ENCODE measurements at regions not wholly inside any gene's neighbourhood (a gene's known extent, or its start where the extent isn't known, plus 50 kb on each side); places are given as distances from the start of the nearest gene placed in this dataset.
"Not testable (repeated sequence)": the region's sequence is repeated elsewhere in the genome, so short reads cannot be mapped to it uniquely, and the experiment has no call there.

GRCh38 chr2:37783545-37783944, 112.1 kb upstream of the CDC42EP3 start:
- no peak for DNase-seq

GRCh38 chr2:37784071-37784758, 112.8 kb upstream of the CDC42EP3 start:
- DNase-seq, result no peak

- DNase-seq, result no peak
Measured at GRCh38 chr2:37784759-37785149, 113.3 kb upstream of the CDC42EP3 start.

DNA sequence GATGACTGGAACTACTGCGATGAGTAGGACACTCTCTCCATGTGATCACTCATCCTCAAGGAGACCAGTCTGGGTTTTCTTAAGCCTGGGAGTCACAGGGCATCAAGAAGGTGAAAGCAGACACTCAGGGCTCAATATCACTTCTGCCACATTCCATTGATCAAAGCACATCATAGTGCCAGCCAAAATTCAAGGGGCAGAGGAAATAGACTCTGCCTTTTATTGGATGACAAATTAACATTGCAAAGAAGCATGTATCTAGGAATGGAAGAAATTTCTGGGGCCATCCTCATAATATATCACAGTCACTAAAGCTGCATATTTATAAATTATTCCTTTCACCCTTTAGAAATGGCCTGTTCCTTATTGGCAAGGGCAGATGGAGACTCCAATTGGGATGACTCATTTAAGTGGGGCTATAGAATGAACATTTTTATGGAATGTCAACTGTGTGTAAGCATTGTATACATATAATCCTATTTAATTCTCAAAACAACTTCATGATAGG, 114.8 kb upstream of the CDC42EP3 start:
- DNase-seq, result no peak

DNA sequence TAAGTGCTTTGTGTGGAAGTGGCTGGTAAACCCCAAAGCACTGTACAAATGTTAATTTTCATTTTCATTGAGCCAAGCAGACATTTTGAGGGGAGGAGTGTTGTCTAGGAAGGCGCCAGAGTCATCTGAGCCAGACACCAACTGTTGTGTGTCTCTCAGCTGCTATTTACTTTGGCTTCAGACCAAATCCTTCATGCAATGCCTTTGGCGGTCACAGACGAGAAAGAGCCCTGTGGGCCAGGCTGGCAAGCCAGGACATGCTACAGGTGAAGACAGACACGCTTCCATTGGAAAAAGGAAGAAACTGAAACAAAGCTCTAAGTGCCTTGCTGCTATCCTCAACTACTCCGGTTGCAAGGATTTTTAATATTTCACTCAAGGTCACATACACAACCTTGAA, 115.4 kb upstream of the CDC42EP3 start:
- DNase-seq, result no peak

GRCh38 chr2:37788602-37789209, 117.3 kb upstream of the CDC42EP3 start:
- DNase-seq, result no peak

GRCh38 chr2:37790019-37790418, 118.6 kb upstream of the CDC42EP3 start:
- DNase-seq, result no peak

- DNase-seq, result no peak
Measured at GRCh38 chr2:37790462-37790861, 119.0 kb upstream of the CDC42EP3 start.

GRCh38 chr2:37792366-37792765, 120.9 kb upstream of the CDC42EP3 start:
- DNase-seq, result no peak

DNA sequence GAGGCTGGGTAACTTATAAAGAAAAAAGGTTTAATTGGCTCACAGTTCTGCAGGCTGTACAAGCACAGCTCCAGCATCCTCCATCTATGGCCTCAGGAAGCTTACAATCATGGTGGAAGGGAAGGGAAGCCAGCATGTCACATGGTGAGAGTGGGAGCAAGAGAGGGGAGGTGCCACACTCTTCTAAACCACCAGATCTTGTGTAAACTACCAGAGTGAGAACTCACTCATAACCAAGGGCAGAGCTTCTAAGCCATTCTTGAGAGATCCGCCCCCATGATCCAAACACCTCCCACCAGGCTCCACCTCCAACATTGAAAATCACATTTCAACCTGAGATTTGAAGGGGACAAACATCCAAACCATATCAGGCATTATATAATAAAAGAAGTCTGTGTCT, 121.6 kb upstream of the CDC42EP3 start:
- no peak for DNase-seq

GRCh38 chr2:37794717-37795116, 123.3 kb upstream of the CDC42EP3 start:
- no peak for DNase-seq

GRCh38 chr2:37795456-37795855, 124.0 kb upstream of the CDC42EP3 start:
- DNase-seq, result no peak

- DNase-seq, result no peak
Measured at GRCh38 chr2:37795938-37796337, 124.5 kb upstream of the CDC42EP3 start.

- no peak for DNase-seq
Measured at GRCh38 chr2:37796481-37796880, 125.0 kb upstream of the CDC42EP3 start.

DNA sequence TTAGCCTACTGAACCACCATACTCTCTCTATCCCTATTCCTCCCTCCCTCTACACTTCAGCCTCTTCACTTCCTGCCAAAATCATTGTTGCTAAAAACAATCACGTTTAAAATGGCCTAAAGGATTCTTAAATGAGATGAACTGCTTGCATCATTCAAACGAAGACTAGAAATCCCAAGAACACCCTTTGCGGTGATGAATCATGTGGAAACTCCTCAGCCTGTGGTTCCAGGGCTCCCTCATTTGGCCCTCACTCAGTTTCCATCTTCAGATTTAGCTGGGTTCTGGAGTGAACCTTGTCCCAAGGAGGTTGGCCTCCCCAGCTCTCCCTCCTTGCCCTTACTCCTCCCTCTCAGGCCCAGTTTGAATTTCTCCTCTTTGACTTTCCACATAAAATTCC, 125.6 kb upstream of the CDC42EP3 start:
- no peak for DNase-seq

DNA sequence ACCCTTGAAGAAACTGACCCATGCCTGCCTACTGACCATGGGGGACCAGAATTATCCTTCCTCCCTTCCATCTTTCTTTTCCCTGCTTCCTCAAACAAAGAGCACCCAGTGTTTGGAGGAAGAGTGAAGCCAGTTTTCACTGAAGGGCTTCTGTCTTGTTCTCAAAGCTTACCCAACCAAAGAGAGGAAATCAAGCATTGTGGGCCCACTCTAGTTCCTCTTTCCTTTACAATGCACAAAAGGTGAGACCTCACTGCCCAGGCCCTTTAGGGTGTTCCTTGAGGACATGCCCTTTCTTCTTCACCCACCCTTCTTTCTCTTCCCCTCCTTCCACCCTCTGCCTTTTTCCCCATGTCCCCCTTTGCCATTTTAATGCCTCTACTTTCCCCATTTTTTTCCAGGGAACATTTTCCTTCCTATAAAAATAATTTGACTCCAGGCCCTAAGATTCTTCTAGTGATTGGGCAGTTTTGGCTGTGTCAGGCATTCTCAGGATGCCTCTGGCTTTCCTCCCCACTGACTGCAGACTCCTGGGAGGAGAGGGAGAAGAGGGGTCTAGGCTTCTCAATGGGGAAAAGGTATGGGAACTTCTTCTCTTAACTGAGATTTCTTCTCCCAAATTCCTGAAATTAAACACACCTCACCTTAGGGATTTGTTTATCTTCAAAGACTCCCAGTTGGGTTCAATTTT, 126.6 kb upstream of the RMDN2 start:
- no peak for DNase-seq

DNA sequence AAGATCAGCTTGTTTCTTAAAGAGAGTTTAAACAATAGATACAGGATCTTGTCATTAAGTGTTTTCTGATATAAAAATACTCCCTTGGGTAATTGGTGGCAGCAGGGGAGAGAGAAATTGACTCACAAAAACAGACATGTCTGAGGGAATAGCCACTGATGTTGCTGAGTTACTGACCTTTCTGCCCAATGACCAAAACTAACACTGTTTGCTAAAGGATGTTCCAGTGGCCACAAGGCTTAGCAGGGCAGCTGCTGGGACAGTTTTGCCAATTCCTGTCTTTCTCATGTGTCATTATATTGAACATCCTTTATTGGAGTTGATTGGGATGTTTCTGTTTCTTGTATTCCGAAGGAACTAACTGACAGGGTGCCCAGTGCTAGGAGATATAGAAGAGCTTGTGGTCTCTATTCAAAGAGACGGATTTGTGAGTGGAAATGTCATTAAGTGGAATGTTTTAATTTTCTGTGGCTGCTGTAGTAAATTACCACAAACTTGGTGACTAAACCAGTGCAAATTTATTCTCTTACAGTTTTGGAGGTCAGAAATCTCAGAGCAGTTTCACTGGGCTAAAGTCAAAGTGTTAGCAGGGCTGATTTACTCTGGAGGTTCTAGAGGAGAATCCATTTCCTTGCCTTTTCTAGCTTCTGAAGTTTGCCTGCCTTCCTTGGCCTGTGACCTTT, 124.8 kb upstream of the RMDN2 start:
- no peak for DNase-seq

DNA sequence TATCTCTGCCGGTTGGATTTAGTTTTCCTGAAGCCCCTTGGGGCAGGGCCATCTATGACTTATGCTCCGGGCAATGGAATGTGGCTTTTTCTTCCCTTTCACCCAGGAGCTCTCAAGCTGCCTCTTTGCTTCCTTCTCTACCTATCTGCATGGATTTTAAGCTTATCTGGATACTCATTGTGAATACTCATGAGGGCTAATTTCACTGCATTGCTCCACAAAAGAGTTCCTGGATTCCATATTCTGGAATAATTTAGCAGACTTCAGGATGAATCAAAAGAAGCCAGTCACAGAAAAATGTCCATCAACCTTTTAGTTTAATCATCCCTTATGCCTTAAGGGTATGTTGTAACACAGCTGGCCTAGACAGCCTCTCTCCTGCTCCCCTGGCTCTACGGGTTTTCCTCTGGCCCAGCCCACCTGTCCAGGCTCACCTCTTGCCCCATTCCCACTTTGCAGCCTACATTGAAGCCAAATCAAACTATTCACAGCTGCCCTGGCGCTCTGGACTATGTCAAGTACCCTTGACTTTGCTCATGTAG, 122.8 kb upstream of the RMDN2 start:
- DNase-seq, result no peak

DNA sequence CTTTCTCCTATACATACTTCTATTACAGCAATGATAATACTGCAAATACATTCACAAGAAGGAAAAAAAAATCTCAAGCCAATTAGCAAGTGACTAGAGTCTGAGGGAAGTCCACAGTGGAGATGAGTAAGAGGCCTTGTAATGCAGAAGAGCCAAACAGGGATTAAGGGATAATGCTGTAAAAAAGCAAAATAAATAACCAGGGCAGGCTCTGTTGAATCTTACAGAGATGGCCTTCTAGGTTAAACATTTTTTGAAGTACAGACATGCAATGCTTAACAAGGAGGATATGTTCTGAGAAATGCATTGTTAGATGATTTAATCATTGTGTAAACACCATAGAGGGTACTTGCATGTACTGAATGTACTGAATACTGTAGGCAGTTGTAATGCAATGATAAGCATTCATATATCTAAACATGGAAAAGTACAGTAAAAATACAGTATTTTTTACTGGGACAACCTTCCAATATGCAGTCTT, 122.1 kb upstream of the RMDN2 start:
- no peak for DNase-seq

- not testable (repeated sequence) for DNase-seq
Measured at GRCh38 chr2:37806004-37806403, 119.1 kb upstream of the RMDN2 start.

DNA sequence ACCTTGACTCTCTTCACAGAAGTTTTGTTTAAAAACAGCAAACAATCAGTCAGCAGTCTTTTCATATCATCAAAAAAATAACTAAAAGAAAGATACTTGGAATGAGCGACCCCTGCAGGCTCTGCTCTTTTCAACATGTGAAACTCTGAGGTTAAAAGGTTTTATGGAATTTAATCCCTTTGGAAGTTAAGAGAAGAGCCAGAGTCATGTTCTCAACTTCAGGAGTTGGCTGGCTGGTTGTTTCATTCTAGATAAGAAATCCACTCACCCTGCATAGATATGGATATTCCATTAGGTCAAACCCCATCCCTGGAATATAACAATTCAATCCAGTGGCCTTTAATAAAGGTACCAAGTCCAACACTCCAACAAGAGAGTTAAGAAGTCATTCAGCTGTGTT, 115.6 kb upstream of the RMDN2 start:
- no peak for DNase-seq

- DNase-seq, result no peak
Measured at GRCh38 chr2:37809931-37810570, 115.0 kb upstream of the RMDN2 start.

DNA sequence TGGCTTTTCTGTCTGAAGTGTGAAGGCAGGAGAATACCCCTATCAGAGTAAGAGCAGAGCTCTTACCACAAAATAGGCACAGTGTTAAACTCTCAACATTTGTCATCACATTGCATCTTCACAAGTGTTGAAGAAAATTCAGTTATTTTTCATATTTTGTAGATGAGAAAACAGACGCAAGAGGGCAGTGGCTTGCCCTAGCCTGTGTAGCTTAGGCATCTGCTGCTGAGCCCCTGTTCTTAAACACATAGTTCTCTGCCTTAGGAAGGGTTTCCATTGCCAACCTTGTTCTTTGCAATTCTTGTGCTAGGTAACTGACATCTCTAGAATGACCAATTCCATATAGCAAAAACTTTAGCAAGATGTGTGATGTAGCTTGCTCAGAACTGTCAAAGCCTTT, 112.7 kb upstream of the RMDN2 start:
- DNase-seq, result no peak
